H9 (cell line): ENCODE measurements at regions not wholly inside any gene's neighbourhood (a gene's known extent, or its start where the extent isn't known, plus 50 kb on each side); places are given as distances from the start of the nearest gene placed in this dataset.

Experiments
- DNase-seq: peaks from one replicate; pipeline ENCODE4 v3.0.0-alpha.2; 2017
- H2AFZ ChIP-seq: one replicate; pipeline ENCODE4 v1.6.1; 2013; ENCODE audit warnings: mild to moderate bottlenecking, low read length, control low read depth, moderate library complexity
- H2AK5ac ChIP-seq: 2 replicates; pipeline ENCODE4 v1.6.1; 2013; ENCODE audit warnings: low read length, control low read depth, mixed read lengths; ENCODE audit not compliant: insufficient read length
- H2BK120ac ChIP-seq: one replicate; pipeline ENCODE4 v1.6.1; 2013; ENCODE audit warnings: low read depth, mild to moderate bottlenecking, low read length, control low read depth, inconsistent platforms; ENCODE audit not compliant: poor library complexity, severe bottlenecking
- H2BK12ac ChIP-seq: 2 replicates; pipeline ENCODE4 v1.6.1; 2013; ENCODE audit warnings: low read length, control low read depth, mixed read lengths, low read depth; ENCODE audit not compliant: insufficient read length
- H2BK15ac ChIP-seq: 2 replicates; pipeline ENCODE4 v1.6.1; 2013; ENCODE audit warnings: low read depth, low read length, control low read depth
- H2BK20ac ChIP-seq: one replicate; pipeline ENCODE4 v1.6.1; 2013; ENCODE audit warnings: low read depth, mild to moderate bottlenecking, low read length, control low read depth, inconsistent platforms; ENCODE audit not compliant: poor library complexity, severe bottlenecking
- H2BK5ac ChIP-seq: 2 replicates; pipeline ENCODE4 v1.6.1; 2013; ENCODE audit warnings: low read length, control low read depth, mixed read lengths; ENCODE audit not compliant: insufficient read length
- H3K14ac ChIP-seq: 2 replicates; pipeline ENCODE4 v1.6.1; 2013; ENCODE audit warnings: low read length, control low read depth; ENCODE audit not compliant: insufficient read depth
- H3K18ac ChIP-seq: 2 replicates; pipeline ENCODE4 v1.6.1; 2013; ENCODE audit warnings: low read depth, mild to moderate bottlenecking, mixed read lengths, low read length, control low read depth; ENCODE audit not compliant: insufficient read length
- H3K23ac ChIP-seq: 2 replicates; pipeline ENCODE4 v1.6.1; 2013; ENCODE audit warnings: low read length, control low read depth, mixed read lengths, low read depth; ENCODE audit not compliant: insufficient read length
- H3K23me2 ChIP-seq: 2 replicates; pipeline ENCODE4 v1.6.1; 2013; ENCODE audit warnings: low read depth, mild to moderate bottlenecking, mixed read lengths, low read length, control low read depth; ENCODE audit not compliant: insufficient read length, poor library complexity, severe bottlenecking
- H3K27ac ChIP-seq: 2 replicates; pipeline ENCODE4 v1.5.1; 2013; ENCODE audit warnings: low read length, control low read depth, mixed read lengths, low read depth; ENCODE audit not compliant: insufficient read length
- H3K27me3 ChIP-seq: 2 replicates; pipeline ENCODE4 v1.6.1; 2013; ENCODE audit warnings: low read length, control low read depth, inconsistent platforms; ENCODE audit not compliant: insufficient read depth
- H3K4ac ChIP-seq: 2 replicates; pipeline ENCODE4 v1.6.1; 2013; ENCODE audit warnings: low read depth, mild to moderate bottlenecking, control low read depth, inconsistent platforms, low read length, moderate library complexity
- H3K4me1 ChIP-seq: 2 replicates; pipeline ENCODE4 v1.6.1; 2013; ENCODE audit warnings: low read length, control low read depth, inconsistent platforms; ENCODE audit not compliant: insufficient read depth
- H3K4me2 ChIP-seq: 2 replicates; pipeline ENCODE4 v1.6.1; 2013; ENCODE audit warnings: low read length, control low read depth, mixed read lengths; ENCODE audit not compliant: insufficient read length, insufficient read depth
- H3K56ac ChIP-seq: 2 replicates; pipeline ENCODE4 v1.6.1; 2013; ENCODE audit warnings: low read depth, mild to moderate bottlenecking, mixed read lengths, low read length, control low read depth; ENCODE audit not compliant: insufficient read length
- H3K79me1 ChIP-seq: 2 replicates; pipeline ENCODE4 v1.6.1; 2013; ENCODE audit warnings: low read depth, mild to moderate bottlenecking, moderate library complexity, low read length, control low read depth, inconsistent platforms; ENCODE audit not compliant: insufficient read depth, poor library complexity, severe bottlenecking
- H3K79me2 ChIP-seq: 2 replicates; pipeline ENCODE4 v1.6.1; 2013; ENCODE audit warnings: low read length, control low read depth, inconsistent platforms; ENCODE audit not compliant: insufficient read depth
- H3K9ac ChIP-seq: 2 replicates; pipeline ENCODE4 v1.6.1; 2013; ENCODE audit warnings: low read length, control low read depth, mixed read lengths; ENCODE audit not compliant: insufficient read length; ENCODE audit errors: extremely low read depth
- H3K9me3 ChIP-seq: one replicate; pipeline ENCODE4 v1.6.1; 2013; ENCODE audit warnings: low read depth, low read length, inconsistent platforms; ENCODE audit not compliant: control insufficient read depth
- H3T11ph ChIP-seq: one replicate; pipeline ENCODE4 v1.6.1; 2013; ENCODE audit warnings: mild to moderate bottlenecking, low read length, control low read depth, inconsistent platforms
- H4K20me1 ChIP-seq: one replicate; pipeline ENCODE4 v1.6.1; 2013; ENCODE audit not compliant: control insufficient read depth, insufficient read length, insufficient read depth
- H4K5ac ChIP-seq: 2 replicates; pipeline ENCODE4 v1.6.1; 2013; ENCODE audit warnings: low read depth, mild to moderate bottlenecking, mixed read lengths, low read length, control low read depth; ENCODE audit not compliant: insufficient read length
- H4K8ac ChIP-seq: replicated peaks from 2 replicates; pipeline ENCODE4 v1.6.1; 2013; ENCODE audit warnings: low read length, control low read depth, mixed read lengths, low read depth; ENCODE audit not compliant: insufficient read length
- H4K91ac ChIP-seq: 2 replicates; pipeline ENCODE4 v1.6.1; 2013; ENCODE audit warnings: low read depth, mild to moderate bottlenecking, moderate library complexity, mixed read lengths, low read length, control low read depth; ENCODE audit not compliant: insufficient read length
- H3K27ac Mint-ChIP-seq, 3 experiments: 2 replicates in 2 of 3; 3 replicates in 1 of 3; pipeline ENCODE4 v1.8.0; 2020 to 2021; ENCODE audit warnings: mixed read lengths in 3 of 3, mild to moderate bottlenecking in 1 of 3, moderate library complexity in 1 of 3
- H3K27me3 Mint-ChIP-seq: 2 replicates; pipeline ENCODE4 v1.8.0; 2021; ENCODE audit warnings: low read depth, mild to moderate bottlenecking, moderate library complexity, mixed read lengths
- H3K36me3 Mint-ChIP-seq, 3 experiments: 2 replicates in 2 of 3; 3 replicates in 1 of 3; pipeline ENCODE4 v1.8.0; 2020 to 2021; ENCODE audit warnings: low read depth in 3 of 3, mixed read lengths in 3 of 3; ENCODE audit not compliant: insufficient read depth in 1 of 3
- H3K4me1 Mint-ChIP-seq, 2 experiments: 2 replicates each; pipeline ENCODE4 v1.8.0; 2020; ENCODE audit warnings: mixed read lengths in 2 of 2
- H3K4me3 Mint-ChIP-seq, 2 experiments: 2 replicates in 1 of 2; 3 replicates in 1 of 2; pipeline ENCODE4 v1.8.0; 2020 to 2021; ENCODE audit warnings: mild to moderate bottlenecking in 2 of 2, mixed read lengths in 2 of 2, moderate library complexity in 1 of 2
- H3K9me3 Mint-ChIP-seq, 2 experiments: 2 replicates in 1 of 2; 3 replicates in 1 of 2; pipeline ENCODE4 v1.8.0; 2020; ENCODE audit warnings: mild to moderate bottlenecking in 2 of 2, mixed read lengths in 2 of 2, moderate library complexity in 1 of 2
- CTCF ChIP-seq: fragments of 200-600 bp; sonication (generic); conservative IDR thresholded peaks from 3 replicates; pipeline ENCODE4 v1.8.0; 2021; ENCODE audit warnings: antibody characterized with exemption, mild to moderate bottlenecking
- WGBS: extraction: QIAGEN DNeasy Blood & Tissue Kit; methylation state at CpG from one replicate; pipeline ENCODE4 v1.1.7; 2013; ENCODE audit warnings: missing lambda C conversion rate, low lambda C conversion rate, mixed read lengths; ENCODE audit not compliant: insufficient read length; ENCODE audit errors: extremely low coverage; 5-methylcytosine and 5-hydroxymethylcytosine counted together

DNA sequence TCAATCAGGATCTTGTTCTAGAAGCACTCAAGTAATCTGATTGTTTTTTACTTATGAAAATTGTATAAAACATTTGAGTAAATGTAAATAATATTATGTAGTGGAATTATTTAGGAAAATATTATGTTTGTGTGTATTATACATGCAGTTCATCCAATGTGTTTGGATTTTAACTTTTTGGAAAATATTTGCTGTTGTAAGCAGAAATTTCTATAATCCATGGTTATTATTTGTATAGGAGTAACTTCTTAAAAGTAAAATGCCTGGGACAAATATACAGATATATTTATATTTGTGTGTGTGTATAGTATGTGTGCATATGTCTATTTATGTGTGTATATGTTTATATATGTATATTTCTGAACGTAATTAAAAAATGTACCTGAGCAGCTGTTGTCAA lies 1394.6 kb upstream of the AGA start:
- Mint-ChIP-seq H3K27me3 (no peaks in the 10 kb centered on the region), H3K9me3 (no peaks in the 10 kb centered on the region), H3K36me3 (no peaks in the 10 kb centered on the region), H3K4me1 (no peaks in the 10 kb centered on the region), H3K27ac (no peak overlapping the region), H3K4me3 (no peak overlapping the region)
- Histone ChIP-seq H2BK20ac (no peak overlapping the region), H3K4me1 (no peaks in the 10 kb centered on the region), H3K4me2 (no peak overlapping the region), H4K20me1 (no peaks in the 10 kb centered on the region), H4K8ac (no peak overlapping the region), H3K23me2 (no peaks in the 10 kb centered on the region), H2BK120ac (no peak overlapping the region), H4K5ac (no peak overlapping the region), H3K9me3 (no peaks in the 10 kb centered on the region), H3K9ac (no peak overlapping the region), H2BK15ac (no peak overlapping the region), H2BK12ac (no peak overlapping the region), H2AFZ (no peak overlapping the region), H3K56ac (no peak overlapping the region), H3K27ac (no peak overlapping the region), H2BK5ac (no peak overlapping the region), H2AK5ac (no peak overlapping the region), H3K27me3 (no peaks in the 10 kb centered on the region), H3T11ph (no peak overlapping the region), H4K91ac (no peak overlapping the region), H3K23ac (no peak overlapping the region), H3K14ac (no peak overlapping the region), H3K79me1 (no peaks in the 10 kb centered on the region), H3K4ac (no peak overlapping the region), H3K79me2 (no peaks in the 10 kb centered on the region), H3K18ac (no peak overlapping the region)
- no peak for TF ChIP-seq CTCF
- DNase-seq, result no peak
- no CpG with 5 or more reads among the region's 1 CpG for WGBS
